Gastrocnemius medialis (tissue), 4 donors: ENCODE measurements at regions not wholly inside any gene's neighbourhood (a gene's known extent, or its start where the extent isn't known, plus 50 kb on each side); places are given as distances from the start of the nearest gene placed in this dataset.

Experiments used
- POLR2A ChIP-seq, 2 donors: fragments of 450-650 bp; IDR thresholded peaks; one replicate each; pipeline ENCODE4 v1.6.1; 2017; ENCODE audit warnings: antibody characterized with exemption in 2 of 2, mild to moderate bottlenecking in 2 of 2, moderate library complexity in 2 of 2
- TF ChIP-seq, protein P1 (sequence below), 5 experiments: fragments of 450-650 bp in 3 of 5; fragments of 200-600 bp in 2 of 5; sonication (generic) in 2 of 5; IDR thresholded peaks in 4 of 5; conservative IDR thresholded peaks in 1 of 5; 1 replicate in 4 of 5; 2 replicates in 1 of 5; pipeline ENCODE4 v1.5.1; 2016 to 2019; ENCODE audit warnings: antibody characterized with exemption in 5 of 5, mild to moderate bottlenecking in 3 of 5, moderate library complexity in 3 of 5

- TF ChIP-seq, protein P1, sequence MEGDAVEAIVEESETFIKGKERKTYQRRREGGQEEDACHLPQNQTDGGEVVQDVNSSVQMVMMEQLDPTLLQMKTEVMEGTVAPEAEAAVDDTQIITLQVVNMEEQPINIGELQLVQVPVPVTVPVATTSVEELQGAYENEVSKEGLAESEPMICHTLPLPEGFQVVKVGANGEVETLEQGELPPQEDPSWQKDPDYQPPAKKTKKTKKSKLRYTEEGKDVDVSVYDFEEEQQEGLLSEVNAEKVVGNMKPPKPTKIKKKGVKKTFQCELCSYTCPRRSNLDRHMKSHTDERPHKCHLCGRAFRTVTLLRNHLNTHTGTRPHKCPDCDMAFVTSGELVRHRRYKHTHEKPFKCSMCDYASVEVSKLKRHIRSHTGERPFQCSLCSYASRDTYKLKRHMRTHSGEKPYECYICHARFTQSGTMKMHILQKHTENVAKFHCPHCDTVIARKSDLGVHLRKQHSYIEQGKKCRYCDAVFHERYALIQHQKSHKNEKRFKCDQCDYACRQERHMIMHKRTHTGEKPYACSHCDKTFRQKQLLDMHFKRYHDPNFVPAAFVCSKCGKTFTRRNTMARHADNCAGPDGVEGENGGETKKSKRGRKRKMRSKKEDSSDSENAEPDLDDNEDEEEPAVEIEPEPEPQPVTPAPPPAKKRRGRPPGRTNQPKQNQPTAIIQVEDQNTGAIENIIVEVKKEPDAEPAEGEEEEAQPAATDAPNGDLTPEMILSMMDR (IDR thresholded peaks at IDR 0.05 in 4 of 5, conservative IDR thresholded peaks at IDR 0.05 in 1 of 5), result no peak
- TF ChIP-seq POLR2A (IDR thresholded peaks at IDR 0.05), result no peak
Observed at GRCh38 chr17:79529661-79530081, 81.2 kb downstream of the RBFOX3 start.
